ENCODE measurements at regions not wholly inside any gene's neighbourhood (a gene's known extent, or its start where the extent isn't known, plus 50 kb on each side); places are given as distances from the start of the nearest gene placed in this dataset.

- TF ChIP-seq CTCF (conservative IDR thresholded peaks at IDR 0.05; ENCODE audit: low read depth, low read length), result no peak
- DNase-seq (ENCODE audit: low read depth), result no peak
- no peak overlapping the region for H3K4me3 ChIP-seq (ENCODE audit: low read length)
These were observed 325.7 kb downstream of the OTOL1 start for GRCh38 chr3:161822291-161822690.

- no peak overlapping the region for H3K4me3 ChIP-seq (ENCODE audit: low read length)
- DNase-seq (ENCODE audit: low read depth), result no peak
- no peak for TF ChIP-seq CTCF (conservative IDR thresholded peaks at IDR 0.05; ENCODE audit: low read depth, low read length)
These were observed 327.3 kb downstream of the OTOL1 start for GRCh38 chr3:161823910-161824309.

GRCh38 chr3:161838021-161838420, 341.4 kb downstream of the OTOL1 start:
- no peak overlapping the region for H3K4me3 ChIP-seq (ENCODE audit: low read length)
- no peak for DNase-seq (ENCODE audit: low read depth)
- TF ChIP-seq CTCF (conservative IDR thresholded peaks at IDR 0.05; ENCODE audit: low read depth, low read length), result no peak

GRCh38 chr3:161848376-161848775, 351.8 kb downstream of the OTOL1 start:
- TF ChIP-seq CTCF (conservative IDR thresholded peaks at IDR 0.05; ENCODE audit: low read depth, low read length), result no peak
- DNase-seq (ENCODE audit: low read depth), result no peak
- H3K4me3 ChIP-seq (ENCODE audit: low read length), result no peak overlapping the region

GRCh38 chr3:161851941-161852566, 355.4 kb downstream of the OTOL1 start:
- peak; percentile 91 for TF ChIP-seq CTCF (conservative IDR thresholded peaks at IDR 0.05; ENCODE audit: low read depth, low read length)
- no peak for DNase-seq (ENCODE audit: low read depth)
- no peak overlapping the region for H3K4me3 ChIP-seq (ENCODE audit: low read length)

- DNase-seq (ENCODE audit: low read depth), result no peak
- no peak for TF ChIP-seq CTCF (conservative IDR thresholded peaks at IDR 0.05; ENCODE audit: low read depth, low read length)
- no peak overlapping the region for H3K4me3 ChIP-seq (ENCODE audit: low read length)
These were observed 356.1 kb downstream of the OTOL1 start for GRCh38 chr3:161852744-161853143.

GRCh38 chr3:161854232-161854771, 357.7 kb downstream of the OTOL1 start:
- H3K4me3 ChIP-seq (ENCODE audit: low read length), result no peak overlapping the region
- DNase-seq (ENCODE audit: low read depth), result peak; percentile 86
- TF ChIP-seq CTCF (conservative IDR thresholded peaks at IDR 0.05; ENCODE audit: low read depth, low read length), result peak; percentile 42
